AG04450 (cell line): ENCODE measurements at regions not wholly inside any gene's neighbourhood (a gene's known extent, or its start where the extent isn't known, plus 50 kb on each side); places are given as distances from the start of the nearest gene placed in this dataset.

Source experiments
- CTCF ChIA-PET: fragments of 300-600, 350-600 bp; formaldehyde crosslinking; extraction: SDS; loops from one replicate; lab custom pipeline; 2022; ENCODE audit warnings: antibody characterized with exemption, inconsistent platforms; lab: Charles Lee
- POLR2A ChIA-PET: fragments of 350-600 bp; formaldehyde crosslinking; extraction: SDS; loops from one replicate; lab custom pipeline; 2021; ENCODE audit warnings: antibody characterized with exemption, inconsistent platforms; lab: Yijun Ruan, JAX
- DNase-seq: peaks from one replicate; pipeline ENCODE4 v3.0.0-alpha.2; 2011; ENCODE audit warnings: low read depth, low spot score
- H3K27ac ChIP-seq: one replicate; pipeline ENCODE4 v1.5.1; 2012; ENCODE audit warnings: low read depth, low read length, control low read depth
- H3K27me3 ChIP-seq: one replicate; pipeline ENCODE4 v1.6.0; 2012; ENCODE audit warnings: low read length; ENCODE audit not compliant: control insufficient read depth, insufficient read depth
- H3K4me3 ChIP-seq: 2 replicates; pipeline ENCODE4 v1.5.1; 2011; ENCODE audit warnings: mild to moderate bottlenecking, low read depth, low read length, control low read depth
- H3K9me3 ChIP-seq: 2 replicates; pipeline ENCODE4 v1.5.1; 2012; ENCODE audit warnings: low read length; ENCODE audit not compliant: control insufficient read depth, insufficient read depth
- TF ChIP-seq, protein P1 (sequence below): IDR thresholded peaks from 2 replicates; pipeline ENCODE4 v1.5.1; 2011; ENCODE audit warnings: low read depth, low read length, control low read depth, inconsistent platforms

DNA sequence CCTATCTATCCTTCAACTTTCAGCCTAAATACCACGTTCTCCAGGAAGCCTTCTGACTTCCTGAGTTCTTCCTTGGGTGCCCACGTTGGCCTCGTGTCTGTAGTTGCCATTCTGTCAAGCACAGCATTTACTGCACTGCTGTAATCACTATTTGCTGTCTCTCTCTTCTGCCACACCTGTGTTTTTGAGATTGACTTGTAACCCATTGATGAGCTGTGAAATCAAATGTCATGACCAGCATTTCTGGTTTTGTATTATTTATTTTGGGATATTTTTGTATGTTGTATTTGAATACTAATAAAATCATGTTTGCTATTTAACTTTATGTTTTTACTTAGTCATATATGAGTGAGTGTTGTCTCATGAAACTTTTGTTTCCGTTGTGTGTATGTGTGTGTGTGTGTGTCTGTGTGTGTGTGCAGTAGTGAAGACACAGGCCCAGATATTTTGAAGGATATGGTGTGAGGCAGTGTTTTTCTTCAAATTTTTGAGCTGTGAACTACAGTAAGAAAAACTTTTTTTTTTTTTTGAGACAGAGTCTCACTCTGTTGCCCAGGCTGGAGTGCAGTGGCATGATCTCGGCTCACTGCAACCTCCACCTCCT, 126.2 kb upstream of the SERBP1 start:
- TF ChIP-seq, protein P1, sequence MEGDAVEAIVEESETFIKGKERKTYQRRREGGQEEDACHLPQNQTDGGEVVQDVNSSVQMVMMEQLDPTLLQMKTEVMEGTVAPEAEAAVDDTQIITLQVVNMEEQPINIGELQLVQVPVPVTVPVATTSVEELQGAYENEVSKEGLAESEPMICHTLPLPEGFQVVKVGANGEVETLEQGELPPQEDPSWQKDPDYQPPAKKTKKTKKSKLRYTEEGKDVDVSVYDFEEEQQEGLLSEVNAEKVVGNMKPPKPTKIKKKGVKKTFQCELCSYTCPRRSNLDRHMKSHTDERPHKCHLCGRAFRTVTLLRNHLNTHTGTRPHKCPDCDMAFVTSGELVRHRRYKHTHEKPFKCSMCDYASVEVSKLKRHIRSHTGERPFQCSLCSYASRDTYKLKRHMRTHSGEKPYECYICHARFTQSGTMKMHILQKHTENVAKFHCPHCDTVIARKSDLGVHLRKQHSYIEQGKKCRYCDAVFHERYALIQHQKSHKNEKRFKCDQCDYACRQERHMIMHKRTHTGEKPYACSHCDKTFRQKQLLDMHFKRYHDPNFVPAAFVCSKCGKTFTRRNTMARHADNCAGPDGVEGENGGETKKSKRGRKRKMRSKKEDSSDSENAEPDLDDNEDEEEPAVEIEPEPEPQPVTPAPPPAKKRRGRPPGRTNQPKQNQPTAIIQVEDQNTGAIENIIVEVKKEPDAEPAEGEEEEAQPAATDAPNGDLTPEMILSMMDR: no peak
- H3K27me3 ChIP-seq: no peaks in the 10 kb centered on the region
- no peaks in the 10 kb centered on the region for H3K9me3 ChIP-seq
- H3K27ac ChIP-seq: no peak overlapping the region
- ChIA-PET POLR2A (interaction anchor here (0.7 kb wide), 1 partner anchor 119 kb away, joined by 3 read pairs; no protein-coding TSS in a partner anchor), CTCF (interaction anchor here (1.3 to 4.0 kb wide), 4 partner anchors 22 to 205 kb away, joined by 3 to 29 read pairs (median 15); no protein-coding TSS in a partner anchor)
- DNase-seq: no peak
- H3K4me3 ChIP-seq: no peak overlapping the region

DNA sequence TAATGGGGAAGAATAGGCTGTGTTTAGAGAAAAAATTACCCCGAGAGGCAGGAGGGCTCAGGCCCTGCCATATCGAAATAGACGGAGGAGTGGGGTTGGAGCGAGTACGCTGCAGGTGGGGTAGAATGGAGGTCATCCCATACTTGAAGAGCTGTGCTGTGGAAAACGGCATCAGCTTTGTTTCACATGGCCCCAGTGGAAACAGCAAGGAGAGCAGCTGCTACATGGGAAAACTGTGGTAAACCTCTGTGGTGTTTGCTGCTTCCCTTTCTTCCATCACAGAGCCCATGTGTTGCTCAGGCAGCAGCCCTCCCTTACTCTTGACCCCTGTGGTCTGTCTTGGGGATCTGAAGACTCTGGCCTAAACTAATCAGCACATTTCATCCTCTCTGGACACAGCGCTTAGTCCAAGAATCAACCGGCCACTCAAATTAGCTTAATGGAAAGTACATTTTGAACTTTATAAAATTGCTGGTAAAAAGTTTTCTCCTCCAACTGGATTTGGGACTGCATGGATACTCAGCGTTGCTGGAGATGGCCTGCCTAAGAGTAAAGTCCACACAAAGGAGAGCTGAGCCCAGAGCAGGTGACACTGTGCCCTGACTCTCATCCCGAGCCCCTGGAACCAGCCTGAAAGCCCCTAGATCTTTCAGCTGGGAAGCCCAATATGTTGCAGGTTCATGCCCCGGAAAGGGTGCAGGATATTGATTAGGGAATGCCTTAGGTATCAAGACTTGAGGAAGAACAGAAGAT, 127.1 kb upstream of the GADD45A start:
- ChIA-PET POLR2A (interaction anchor here (0.9 kb wide), 1 partner anchor 13 kb away, joined by 3 read pairs; no protein-coding TSS in a partner anchor), CTCF (interaction anchor here (1.6 to 4.0 kb wide), 5 partner anchors 12 to 202 kb away, joined by 3 to 29 read pairs (median 11); no protein-coding TSS in a partner anchor)
- TF ChIP-seq, protein P1: no peak
- no peaks in the 10 kb centered on the region for H3K27me3 ChIP-seq
- DNase-seq: no peak
- H3K27ac ChIP-seq: no peak overlapping the region
- no peaks in the 10 kb centered on the region for H3K9me3 ChIP-seq
- H3K4me3 ChIP-seq: no peak overlapping the region

DNA sequence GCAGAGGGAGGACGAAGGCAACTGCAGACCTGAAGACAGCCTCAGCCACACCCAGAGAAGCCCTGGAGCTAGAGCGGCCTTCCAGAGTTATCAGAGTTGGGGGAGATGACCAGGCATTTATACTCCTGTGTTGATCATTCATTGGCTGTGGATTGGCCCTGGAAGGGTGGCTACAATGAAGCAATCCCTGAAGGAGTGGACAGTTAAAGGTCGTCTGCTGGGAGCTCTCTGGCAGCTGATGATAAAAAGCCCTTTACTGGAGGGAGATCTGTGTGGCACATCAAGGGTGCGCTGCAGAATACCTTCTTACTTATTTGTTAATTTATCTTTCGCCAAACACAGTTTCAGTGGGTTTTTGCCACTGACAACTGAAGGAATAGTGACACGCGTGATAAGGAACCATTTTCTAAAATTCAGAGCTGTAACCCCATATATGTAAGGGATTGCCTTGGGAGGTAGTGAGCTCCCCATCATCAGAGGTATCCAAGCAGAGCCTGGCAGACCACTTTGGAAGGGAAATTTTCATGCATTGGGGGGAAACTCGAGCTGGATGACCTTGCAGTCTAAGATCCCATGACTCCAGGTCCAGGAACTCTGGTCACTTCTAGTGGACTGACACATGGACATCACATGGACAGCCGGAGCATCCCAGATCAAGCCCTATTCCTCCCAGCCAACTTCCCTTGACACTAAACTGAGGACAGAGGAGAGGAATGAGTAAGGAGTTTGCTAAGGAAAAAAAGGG, 126.4 kb upstream of the GADD45A start:
- no peak overlapping the region for H3K4me3 ChIP-seq
- POLR2A ChIA-PET: interaction anchor here (0.9 to 1.0 kb wide), 2 partner anchors 12 to 126 kb away, joined by 3 to 5 read pairs; partner anchors contain the start of gene GADD45A
- no peak for DNase-seq

DNA sequence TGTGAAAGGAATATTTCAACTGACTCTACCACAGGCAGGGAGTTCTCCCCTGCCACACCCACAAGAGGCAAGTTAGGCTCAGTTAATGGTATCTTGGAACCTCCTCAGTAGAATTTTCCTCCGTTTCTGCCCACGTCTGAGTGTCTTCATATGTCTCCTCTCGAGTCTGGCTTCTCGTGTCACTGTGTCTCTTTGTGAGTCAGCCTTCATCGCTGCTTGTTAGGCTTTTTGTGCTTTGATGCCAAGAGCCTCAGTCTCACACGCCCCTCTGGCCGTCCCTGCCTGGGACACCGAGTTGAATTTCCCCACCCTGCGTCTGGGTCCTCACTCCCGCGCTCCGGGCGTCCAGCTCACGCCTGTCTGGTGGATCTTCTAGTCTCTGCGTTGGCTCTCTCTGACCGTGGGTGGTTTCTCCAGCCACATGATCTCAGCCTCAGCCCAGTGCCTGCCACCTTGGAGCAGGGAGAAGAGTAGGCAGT, 125.7 kb upstream of the GADD45A start:
- H3K27me3 ChIP-seq: no peaks in the 10 kb centered on the region
- TF ChIP-seq, protein P1: no peak
- H3K4me3 ChIP-seq: peak overlapping the region; percentile 45
- ChIA-PET POLR2A (interaction anchor here (1.0 kb wide), 1 partner anchor 125 kb away, joined by 5 read pairs; the partner anchor contains the start of gene GADD45A), CTCF (interaction anchor here (1.1 to 4.3 kb wide), 6 partner anchors 11 to 202 kb away, joined by 3 to 73 read pairs (median 12); no protein-coding TSS in a partner anchor)
- DNase-seq: no peak
- H3K27ac ChIP-seq: no peak overlapping the region
- H3K9me3 ChIP-seq: no peaks in the 10 kb centered on the region

More for the DNA sequence above, 126.4 kb upstream of the GADD45A start:
- CTCF ChIA-PET: interaction anchor here (1.1 to 4.0 kb wide), 5 partner anchors 12 to 201 kb away, joined by 3 to 29 read pairs (median 4); no protein-coding TSS in a partner anchor
- Histone ChIP-seq H3K27ac (no peak overlapping the region), H3K9me3 (no peaks in the 10 kb centered on the region), H3K27me3 (no peaks in the 10 kb centered on the region)
- TF ChIP-seq, protein P1: no peak
